Nephron (organoid): ENCODE measurements at regions not wholly inside any gene's neighbourhood (a gene's known extent, or its start where the extent isn't known, plus 50 kb on each side); places are given as distances from the start of the nearest gene placed in this dataset.

ENCODE experiments used
- H3K27ac Mint-ChIP-seq, 3 experiments: 2 replicates each; pipeline ENCODE4 v1.8.0; 2020; ENCODE audit warnings: mixed read lengths in 3 of 3, mild to moderate bottlenecking in 2 of 3, moderate library complexity in 1 of 3
- H3K27me3 Mint-ChIP-seq: 2 replicates; pipeline ENCODE4 v1.8.0; 2021; ENCODE audit warnings: low read depth, mild to moderate bottlenecking, moderate library complexity, mixed read lengths
- H3K36me3 Mint-ChIP-seq: 2 replicates; pipeline ENCODE4 v1.8.0; 2020; ENCODE audit warnings: low read depth, mixed read lengths
- H3K4me1 Mint-ChIP-seq: 2 replicates; pipeline ENCODE4 v1.8.0; 2020; ENCODE audit warnings: mixed read lengths
- H3K4me3 Mint-ChIP-seq, 3 experiments: 2 replicates each; pipeline ENCODE4 v1.8.0; 2020; ENCODE audit warnings: mild to moderate bottlenecking in 3 of 3, mixed read lengths in 3 of 3, moderate library complexity in 2 of 3
- H3K9me3 Mint-ChIP-seq: 2 replicates; pipeline ENCODE4 v1.8.0; 2020; ENCODE audit warnings: mixed read lengths
- CTCF ChIP-seq, 3 experiments: fragments of 200-600 bp; sonication (generic); IDR thresholded peaks; one replicate each; pipeline ENCODE4 v1.5.0; 2021; ENCODE audit warnings: antibody characterized with exemption in 3 of 3; ENCODE audit not compliant: unreplicated experiment in 3 of 3

- no peak for TF ChIP-seq CTCF (IDR thresholded peaks at IDR 0.05; ENCODE audit: unreplicated experiment in 3 of 3)
- peaks cover 10% of the 10 kb centered on the region for H3K4me1 Mint-ChIP-seq
- peaks cover 19% of the 10 kb centered on the region for H3K27me3 Mint-ChIP-seq
- H3K9me3 Mint-ChIP-seq: no peaks in the 10 kb centered on the region
- no peak overlapping the region for H3K27ac Mint-ChIP-seq
- no peaks in the 10 kb centered on the region for H3K36me3 Mint-ChIP-seq
- H3K4me3 Mint-ChIP-seq: no peak overlapping the region
These were observed 83.0 kb downstream of the RHOU start for GRCh38 chr1:228818296-228818695.

GRCh38 chr1:228818928-228819630 lies 83.8 kb downstream of the RHOU start:
- Mint-ChIP-seq H3K4me3 (no peak overlapping the region), H3K9me3 (no peaks in the 10 kb centered on the region), H3K36me3 (no peaks in the 10 kb centered on the region), H3K4me1 (peaks cover 6% of the 10 kb centered on the region), H3K27ac (no peak overlapping the region), H3K27me3 (peaks cover 20% of the 10 kb centered on the region)
- TF ChIP-seq CTCF (IDR thresholded peaks at IDR 0.05; ENCODE audit: unreplicated experiment in 3 of 3): no peak

- Mint-ChIP-seq H3K9me3 (no peaks in the 10 kb centered on the region), H3K36me3 (no peaks in the 10 kb centered on the region), H3K4me1 (no peaks in the 10 kb centered on the region), H3K4me3 (no peak overlapping the region), H3K27ac (no peak overlapping the region), H3K27me3 (peaks cover 17% of the 10 kb centered on the region)
- no peak for TF ChIP-seq CTCF (IDR thresholded peaks at IDR 0.05; ENCODE audit: unreplicated experiment in 3 of 3)
These were observed 86.0 kb downstream of the RHOU start for GRCh38 chr1:228821252-228821651.

- no peak overlapping the region for H3K4me3 Mint-ChIP-seq
- H3K36me3 Mint-ChIP-seq: no peaks in the 10 kb centered on the region
- H3K27me3 Mint-ChIP-seq: peaks cover 17% of the 10 kb centered on the region
- TF ChIP-seq CTCF (IDR thresholded peaks at IDR 0.05; ENCODE audit: unreplicated experiment in 3 of 3): no peak
- H3K4me1 Mint-ChIP-seq: no peaks in the 10 kb centered on the region
- H3K27ac Mint-ChIP-seq: no peak overlapping the region
- H3K9me3 Mint-ChIP-seq: no peaks in the 10 kb centered on the region
These were observed 87.9 kb downstream of the RHOU start for GRCh38 chr1:228823200-228823599.

GRCh38 chr1:228824366-228824765 lies 89.1 kb downstream of the RHOU start:
- Mint-ChIP-seq H3K9me3 (no peaks in the 10 kb centered on the region), H3K36me3 (no peaks in the 10 kb centered on the region), H3K4me1 (no peaks in the 10 kb centered on the region), H3K27me3 (peaks cover 12% of the 10 kb centered on the region), H3K27ac (no peak overlapping the region), H3K4me3 (no peak overlapping the region)
- TF ChIP-seq CTCF (IDR thresholded peaks at IDR 0.05; ENCODE audit: unreplicated experiment in 3 of 3): no peak

GRCh38 chr1:228825041-228825440 lies 89.8 kb downstream of the RHOU start:
- TF ChIP-seq CTCF (IDR thresholded peaks at IDR 0.05; ENCODE audit: unreplicated experiment in 3 of 3): no peak
- Mint-ChIP-seq H3K27me3 (peaks cover 13% of the 10 kb centered on the region), H3K9me3 (no peaks in the 10 kb centered on the region), H3K36me3 (no peaks in the 10 kb centered on the region), H3K4me3 (no peak overlapping the region), H3K27ac (no peak overlapping the region), H3K4me1 (no peaks in the 10 kb centered on the region)
